Naive B cell (primary cell): ENCODE measurements at regions not wholly inside any gene's neighbourhood (a gene's known extent, or its start where the extent isn't known, plus 50 kb on each side); places are given as distances from the start of the nearest gene placed in this dataset.

Experiments
- ATAC-seq, 2 donors: fragments of 150-1000 bp; cut with Tn5 transposase; 2 replicates each; pipeline ENCODE4 v1.10.0; 2021; ENCODE audit warnings: low read depth in 2 of 2, mild to moderate bottlenecking in 2 of 2, moderate library complexity in 2 of 2
- DNase-seq: peaks from one replicate; pipeline ENCODE4 v3.0.0; 2022
- H3K27ac Mint-ChIP-seq, 6 donors: one replicate each; pipeline ENCODE4 v1.8.0; 2020 to 2022; ENCODE audit warnings: mild to moderate bottlenecking in 6 of 6, mixed read lengths in 6 of 6, moderate library complexity in 5 of 6, inconsistent platforms in 2 of 6
- H3K27me3 Mint-ChIP-seq, 3 donors: one replicate each; pipeline ENCODE4 v1.8.0; 2021 to 2022; ENCODE audit warnings: mixed read lengths in 3 of 3, mild to moderate bottlenecking in 1 of 3
- H3K36me3 Mint-ChIP-seq, 2 donors: one replicate each; pipeline ENCODE4 v1.8.0; 2020 to 2022; ENCODE audit warnings: mixed read lengths in 2 of 2, inconsistent platforms in 1 of 2, mild to moderate bottlenecking in 1 of 2
- H3K4me1 Mint-ChIP-seq, 3 donors: one replicate each; pipeline ENCODE4 v1.8.0; 2020 to 2022; ENCODE audit warnings: mixed read lengths in 3 of 3, inconsistent platforms in 1 of 3, mild to moderate bottlenecking in 1 of 3, moderate library complexity in 1 of 3
- H3K4me3 Mint-ChIP-seq, 8 donors: one replicate each; pipeline ENCODE4 v1.8.0; 2020 to 2022; ENCODE audit warnings: mild to moderate bottlenecking in 8 of 8, mixed read lengths in 8 of 8, moderate library complexity in 8 of 8, inconsistent platforms in 2 of 8
- H3K9me3 Mint-ChIP-seq, 7 donors: one replicate each; pipeline ENCODE4 v1.8.0; 2020 to 2022; ENCODE audit warnings: mixed read lengths in 7 of 7, mild to moderate bottlenecking in 5 of 7, inconsistent platforms in 2 of 7, moderate library complexity in 1 of 7

DNA sequence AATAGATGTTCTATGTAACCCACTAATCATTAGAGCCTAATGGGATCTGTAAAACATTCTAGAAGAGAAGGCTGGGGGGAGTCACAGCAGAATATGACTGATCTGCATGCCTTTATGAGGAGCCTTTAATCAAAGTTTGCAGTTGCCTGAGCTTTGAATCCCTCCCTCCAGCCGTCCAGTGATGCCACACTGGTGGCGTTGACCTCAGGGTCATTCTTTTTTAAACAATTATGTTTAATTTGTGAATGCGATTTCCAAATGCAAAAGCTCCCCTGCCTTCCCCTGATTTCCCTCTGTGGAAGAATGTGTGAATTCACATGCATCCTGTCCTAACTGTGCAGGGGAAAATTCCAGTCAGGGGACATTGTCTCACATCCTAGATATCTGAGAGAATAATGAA lies 199.7 kb upstream of the GPR101 start:
- no peak for DNase-seq

DNA sequence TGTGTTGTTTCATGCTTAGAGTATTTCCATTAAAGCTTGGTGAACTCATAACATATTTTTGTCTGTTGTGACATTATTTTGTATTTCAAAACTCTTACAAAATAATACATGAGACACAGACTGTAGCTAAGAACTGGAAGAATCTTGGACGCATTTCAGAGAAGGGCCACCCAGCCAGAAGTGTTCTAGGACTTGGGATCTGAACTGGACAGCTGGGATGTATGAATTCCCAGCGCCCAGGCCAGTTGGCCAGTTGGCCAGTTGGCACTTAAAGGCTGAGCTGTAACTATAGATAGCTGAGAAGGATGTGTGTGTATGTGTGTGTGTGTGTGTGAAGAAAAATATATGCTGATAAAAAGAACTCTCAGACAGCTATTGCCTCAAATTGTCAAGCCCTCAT lies 193.4 kb upstream of the GPR101 start:
- Mint-ChIP-seq H3K36me3 (no peaks in the 10 kb centered on the region), H3K9me3 (peaks cover 0 to 9% (median 0%) of the 10 kb centered on the region in 7 donors), H3K27me3 (peaks cover 0 to 4% (median 0%) of the 10 kb centered on the region in 3 donors), H3K27ac (peak overlapping the region in 1 of 6 donors; percentile 30), H3K4me3 (no peak overlapping the region), H3K4me1 (no peaks in the 10 kb centered on the region)
- ATAC-seq = no peak
- DNase-seq = no peak

More for the DNA sequence above, 199.7 kb upstream of the GPR101 start:
- ATAC-seq = no peak
- Mint-ChIP-seq H3K4me1 (no peaks in the 10 kb centered on the region), H3K36me3 (no peaks in the 10 kb centered on the region), H3K4me3 (no peak overlapping the region), H3K9me3 (no peaks in the 10 kb centered on the region), H3K27me3 (peaks cover 0 to 4% (median 0%) of the 10 kb centered on the region in 3 donors), H3K27ac (no peak overlapping the region)

DNA sequence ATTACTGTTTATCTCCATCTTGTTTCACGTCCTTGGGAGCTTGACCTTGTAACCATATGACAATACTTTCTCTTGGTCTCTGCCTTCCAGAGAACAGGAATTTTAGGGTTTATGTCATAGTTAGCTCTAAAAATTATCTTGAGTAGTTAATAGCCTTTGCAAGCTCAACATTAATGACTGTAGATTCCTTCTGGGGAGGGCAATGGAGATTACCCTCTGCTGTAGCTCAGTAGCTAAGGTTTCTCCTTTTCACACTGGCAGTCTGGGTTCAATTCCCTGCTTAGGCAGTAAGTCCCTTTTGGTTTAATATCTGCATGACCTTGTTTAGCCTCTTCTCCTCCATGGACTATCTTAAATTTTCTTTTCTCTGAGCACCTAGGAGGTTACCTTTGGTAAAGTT lies 181.7 kb upstream of the GPR101 start:
- H3K27me3 Mint-ChIP-seq = no peaks in the 10 kb centered on the region
- no peak overlapping the region for H3K4me3 Mint-ChIP-seq
- H3K36me3 Mint-ChIP-seq = no peaks in the 10 kb centered on the region
- DNase-seq (no peak), ATAC-seq (no peak)
- no peak overlapping the region for H3K27ac Mint-ChIP-seq
- no peaks in the 10 kb centered on the region for H3K4me1 Mint-ChIP-seq
- H3K9me3 Mint-ChIP-seq = peaks cover 0 to 3% (median 2%) of the 10 kb centered on the region in 7 donors

DNA sequence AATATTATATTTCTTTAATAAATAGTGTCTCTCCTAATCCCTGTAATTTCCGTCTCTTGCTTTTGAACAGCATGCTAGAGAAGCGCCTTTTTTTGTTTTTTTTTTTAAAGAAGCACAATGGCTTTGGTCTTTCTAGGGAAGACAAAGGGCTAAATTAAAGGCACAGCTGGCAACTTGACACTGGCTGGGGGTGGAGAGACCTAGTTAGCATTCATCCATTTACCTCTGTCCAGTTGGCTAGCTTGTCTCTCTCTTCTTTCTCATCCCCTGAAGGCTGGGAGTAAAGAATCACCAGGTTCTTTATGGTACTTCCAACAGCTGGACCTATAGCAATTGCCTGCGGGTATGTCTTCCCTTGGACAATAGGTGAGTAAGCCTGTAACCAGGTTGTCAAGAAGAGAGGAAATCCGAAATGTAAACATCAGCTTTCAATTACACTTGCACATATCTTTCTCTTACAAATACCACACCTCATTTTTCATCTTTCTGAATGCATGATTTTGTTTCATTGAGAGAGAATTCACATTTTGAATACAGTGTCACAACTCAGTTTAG lies 178.4 kb upstream of the GPR101 start:
- ATAC-seq (no peak), DNase-seq (no peak)
- Mint-ChIP-seq H3K4me1 (no peaks in the 10 kb centered on the region), H3K27ac (no peak overlapping the region), H3K27me3 (peaks cover 0 to 3% (median 0%) of the 10 kb centered on the region in 3 donors), H3K4me3 (no peak overlapping the region), H3K9me3 (peaks cover 0 to 5% (median 2%) of the 10 kb centered on the region in 7 donors), H3K36me3 (no peaks in the 10 kb centered on the region)

DNA sequence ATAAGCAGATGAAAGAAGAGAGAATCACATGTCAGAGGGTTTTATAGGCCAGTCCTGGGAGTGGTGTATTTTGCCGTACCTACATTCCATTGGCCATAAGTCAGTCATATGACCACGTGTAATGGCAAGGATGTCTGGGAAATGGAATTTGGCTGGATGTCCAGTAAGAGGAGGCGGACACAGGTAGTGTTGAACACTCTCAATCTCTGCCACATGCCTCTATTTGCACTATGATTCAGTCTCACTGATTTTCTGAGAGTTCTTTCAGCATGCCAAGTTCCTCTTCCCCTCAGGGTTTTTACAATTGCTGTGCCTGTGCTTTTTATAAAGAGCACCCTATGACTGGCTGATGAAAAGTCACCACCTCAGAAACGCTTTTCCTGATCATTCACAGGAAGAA lies 164.2 kb upstream of the GPR101 start:
- Mint-ChIP-seq H3K27me3 (peaks cover 0 to 31% (median 4%) of the 10 kb centered on the region in 3 donors), H3K36me3 (no peaks in the 10 kb centered on the region), H3K4me3 (no peak overlapping the region), H3K9me3 (peaks cover 0 to 4% (median 0%) of the 10 kb centered on the region in 7 donors), H3K27ac (no peak overlapping the region), H3K4me1 (no peaks in the 10 kb centered on the region)
- ATAC-seq (no peak), DNase-seq (no peak)

DNA sequence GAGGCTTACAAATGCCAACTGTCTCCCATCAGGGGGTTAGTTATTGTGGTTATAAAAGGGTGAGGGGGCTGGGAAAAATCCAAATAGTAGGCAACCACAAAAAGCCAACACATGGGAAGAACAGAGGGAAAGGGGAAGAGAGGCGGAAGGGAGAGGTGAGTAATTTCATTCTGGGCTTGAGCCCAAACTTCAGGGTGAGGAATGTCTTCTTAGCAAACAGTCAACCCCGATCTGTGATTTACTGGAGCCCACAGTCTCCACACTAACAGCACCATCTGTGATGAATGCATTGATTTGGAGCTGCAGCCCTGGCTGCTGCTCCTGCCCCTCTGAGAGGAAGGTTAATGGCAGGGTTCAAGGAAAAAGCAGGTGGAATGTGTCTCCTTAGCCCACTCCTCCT lies 162.2 kb upstream of the GPR101 start:
- Mint-ChIP-seq H3K27ac (no peak overlapping the region), H3K4me3 (no peak overlapping the region)

DNA sequence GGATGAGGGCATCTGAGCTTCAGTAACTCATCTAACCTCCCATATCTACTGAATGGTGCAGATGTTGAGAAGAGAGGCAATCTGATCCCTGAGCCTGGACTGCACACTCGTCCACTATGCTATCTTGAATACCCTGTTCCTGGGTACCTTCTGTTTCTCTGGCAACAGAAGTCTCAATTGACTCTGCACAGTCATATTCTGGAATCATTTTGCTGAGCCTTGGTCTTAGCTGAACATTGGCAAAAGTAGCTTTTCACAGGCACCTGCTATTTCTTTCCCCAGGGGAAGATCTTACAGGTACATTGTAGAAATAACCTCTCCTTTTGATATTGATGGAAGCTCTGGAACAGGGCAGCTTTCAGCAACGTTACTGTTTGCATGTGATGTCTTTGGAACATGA lies 161.5 kb upstream of the GPR101 start:
- no peak for DNase-seq
- no peaks in the 10 kb centered on the region for H3K36me3 Mint-ChIP-seq
- no peak overlapping the region for H3K4me3 Mint-ChIP-seq
- H3K4me1 Mint-ChIP-seq = no peaks in the 10 kb centered on the region
- no peak overlapping the region for H3K27ac Mint-ChIP-seq
- no peaks in the 10 kb centered on the region for H3K9me3 Mint-ChIP-seq
- ATAC-seq = no peak
- H3K27me3 Mint-ChIP-seq = peaks cover 0 to 28% (median 4%) of the 10 kb centered on the region in 3 donors

More for the DNA sequence above, 162.2 kb upstream of the GPR101 start:
- Mint-ChIP-seq H3K4me1 (no peaks in the 10 kb centered on the region), H3K9me3 (no peaks in the 10 kb centered on the region), H3K27me3 (peaks cover 0 to 31% (median 4%) of the 10 kb centered on the region in 3 donors), H3K36me3 (no peaks in the 10 kb centered on the region)
- ATAC-seq (no peak), DNase-seq (no peak)

DNA sequence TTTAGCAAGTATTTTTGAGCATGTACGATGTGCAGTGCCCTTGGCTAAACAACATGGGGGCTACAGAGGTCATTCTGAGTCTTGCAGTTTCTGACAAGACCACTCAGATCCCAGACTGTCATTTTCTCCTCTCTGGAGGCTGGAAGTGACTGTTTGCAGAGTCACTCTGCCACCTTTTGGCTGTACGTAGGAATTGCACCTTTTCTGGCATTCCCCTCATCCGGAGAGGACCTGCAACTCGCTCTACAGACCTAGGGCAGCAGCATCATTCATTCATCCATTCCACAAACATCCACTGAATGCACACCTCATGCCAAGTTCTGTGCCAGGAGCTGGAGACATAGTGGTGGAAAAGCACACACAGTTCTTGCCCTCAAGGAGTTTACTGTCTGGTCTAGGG lies 160.4 kb upstream of the GPR101 start:
- ATAC-seq (no peak), DNase-seq (no peak)
- H3K4me1 Mint-ChIP-seq = no peaks in the 10 kb centered on the region
- no peak overlapping the region for H3K27ac Mint-ChIP-seq
- peaks cover 0 to 4% (median 0%) of the 10 kb centered on the region in 7 donors for H3K9me3 Mint-ChIP-seq
- no peak overlapping the region for H3K4me3 Mint-ChIP-seq
- no peaks in the 10 kb centered on the region for H3K36me3 Mint-ChIP-seq
- H3K27me3 Mint-ChIP-seq = peaks cover 0 to 21% (median 0%) of the 10 kb centered on the region in 3 donors

DNA sequence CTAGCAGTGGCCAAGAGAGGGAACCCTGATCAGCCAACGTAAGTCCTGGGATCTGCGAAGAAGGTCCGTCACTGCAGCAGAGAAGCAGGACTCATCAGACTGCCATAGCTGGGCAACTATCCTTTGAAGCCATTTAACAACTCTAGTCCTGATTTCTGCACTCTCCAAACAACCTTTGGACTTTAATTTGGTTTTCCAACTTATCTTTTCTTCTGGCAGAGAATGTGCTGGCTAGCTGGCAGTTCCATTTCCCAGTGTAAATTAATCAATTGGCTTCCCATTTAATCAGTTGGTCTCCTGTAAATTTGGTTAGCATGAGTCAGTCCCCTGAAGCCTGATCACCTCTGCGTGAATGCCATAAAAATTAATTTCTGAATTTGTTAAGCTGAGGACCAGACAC lies 153.7 kb upstream of the GPR101 start:
- DNase-seq = no peak
- no peak overlapping the region for H3K27ac Mint-ChIP-seq
- no peak for ATAC-seq
- H3K27me3 Mint-ChIP-seq = no peaks in the 10 kb centered on the region
- no peaks in the 10 kb centered on the region for H3K4me1 Mint-ChIP-seq
- H3K36me3 Mint-ChIP-seq = no peaks in the 10 kb centered on the region
- no peak overlapping the region for H3K4me3 Mint-ChIP-seq
- H3K9me3 Mint-ChIP-seq = peaks cover 0 to 4% (median 0%) of the 10 kb centered on the region in 7 donors

DNA sequence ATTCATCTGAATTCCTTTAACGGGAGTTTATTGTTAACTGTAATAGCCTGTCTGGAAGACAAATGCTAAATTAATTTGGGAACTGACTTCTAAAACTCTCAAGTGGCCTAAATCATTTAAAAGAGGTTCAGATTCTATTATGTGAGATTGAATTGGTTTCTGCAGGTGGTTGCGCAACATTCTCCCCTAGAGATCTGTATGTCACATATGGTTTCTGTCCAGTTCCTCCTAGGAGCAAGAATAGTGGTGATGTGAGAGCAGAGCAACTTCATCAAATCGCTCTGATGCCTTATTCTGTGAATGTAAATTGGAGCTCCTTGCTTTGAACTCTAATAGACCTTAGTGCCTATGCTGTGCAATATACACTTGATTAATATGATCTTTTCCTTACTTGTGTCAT lies 144.6 kb upstream of the GPR101 start:
- H3K36me3 Mint-ChIP-seq = no peaks in the 10 kb centered on the region
- no peak overlapping the region for H3K27ac Mint-ChIP-seq
- no peak for DNase-seq
- no peak for ATAC-seq
- H3K9me3 Mint-ChIP-seq = peaks cover 0 to 13% (median under 1%) of the 10 kb centered on the region in 7 donors
- no peaks in the 10 kb centered on the region for H3K4me1 Mint-ChIP-seq
- H3K27me3 Mint-ChIP-seq = peaks cover 3 to 11% (median 5%) of the 10 kb centered on the region in 3 donors
- no peak overlapping the region for H3K4me3 Mint-ChIP-seq

DNA sequence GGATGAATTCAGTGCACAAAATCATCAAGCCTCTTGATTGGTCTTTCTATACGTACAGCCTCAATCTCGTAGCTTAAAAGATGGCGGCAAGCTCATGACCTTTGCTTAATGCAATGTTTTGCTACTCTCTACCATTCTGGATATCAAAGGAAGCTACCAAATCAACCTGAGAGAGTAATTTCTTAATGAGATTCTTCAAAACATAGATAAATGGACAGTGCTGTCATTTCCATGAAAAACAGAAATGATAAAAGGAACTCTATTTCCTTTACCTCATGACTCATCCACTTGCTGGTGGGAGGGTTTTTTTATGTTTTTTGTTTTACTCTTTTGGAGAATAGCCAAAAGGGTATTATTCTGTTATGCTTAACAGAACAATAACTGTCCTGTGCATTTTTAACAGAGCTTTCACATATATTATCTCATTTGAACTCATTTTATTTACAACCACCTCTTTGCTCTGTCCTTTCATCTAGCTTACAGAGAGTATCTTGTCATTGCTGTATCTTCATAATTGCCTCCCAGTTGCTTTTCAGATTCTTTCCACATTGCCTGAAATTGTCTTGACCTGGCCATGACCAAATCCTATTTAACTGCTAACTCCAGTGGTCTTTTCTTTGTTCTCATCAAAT lies 138.6 kb upstream of the GPR101 start:
- no peak overlapping the region for H3K27ac Mint-ChIP-seq

DNA sequence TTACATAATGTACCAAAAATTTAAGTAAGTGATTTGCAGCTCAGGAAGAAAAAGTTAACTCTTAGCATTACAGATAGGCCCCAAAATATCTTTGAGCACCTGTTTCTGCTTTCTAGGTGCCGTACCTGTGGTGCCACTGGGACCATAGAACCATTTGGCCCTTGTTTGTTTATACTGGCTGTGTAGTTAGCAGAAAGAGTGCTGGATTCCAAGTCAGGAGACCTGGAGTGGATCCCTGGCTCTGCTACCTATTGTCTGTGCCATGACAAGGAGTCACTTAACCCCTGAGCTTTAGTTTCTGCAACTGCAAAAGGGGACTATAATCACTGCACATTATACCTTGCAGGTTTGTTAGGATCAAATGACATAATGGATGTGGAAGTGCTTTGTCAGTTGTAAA lies 137.8 kb upstream of the GPR101 start:
- H3K4me3 Mint-ChIP-seq = no peak overlapping the region
- H3K27ac Mint-ChIP-seq = no peak overlapping the region
- H3K36me3 Mint-ChIP-seq = no peaks in the 10 kb centered on the region
- ATAC-seq = no peak
- H3K4me1 Mint-ChIP-seq = no peaks in the 10 kb centered on the region
- H3K9me3 Mint-ChIP-seq = peaks cover 0 to 9% (median 0%) of the 10 kb centered on the region in 7 donors
- H3K27me3 Mint-ChIP-seq = peaks cover 2 to 5% (median 4%) of the 10 kb centered on the region in 3 donors
- no peak for DNase-seq

More for the DNA sequence above, 138.6 kb upstream of the GPR101 start:
- Mint-ChIP-seq H3K27me3 (peaks cover 0 to 5% (median under 1%) of the 10 kb centered on the region in 3 donors), H3K4me3 (no peak overlapping the region), H3K4me1 (no peaks in the 10 kb centered on the region), H3K9me3 (peaks cover 0 to 10% (median 2%) of the 10 kb centered on the region in 7 donors), H3K36me3 (no peaks in the 10 kb centered on the region)
- ATAC-seq = no peak
- DNase-seq = no peak

DNA sequence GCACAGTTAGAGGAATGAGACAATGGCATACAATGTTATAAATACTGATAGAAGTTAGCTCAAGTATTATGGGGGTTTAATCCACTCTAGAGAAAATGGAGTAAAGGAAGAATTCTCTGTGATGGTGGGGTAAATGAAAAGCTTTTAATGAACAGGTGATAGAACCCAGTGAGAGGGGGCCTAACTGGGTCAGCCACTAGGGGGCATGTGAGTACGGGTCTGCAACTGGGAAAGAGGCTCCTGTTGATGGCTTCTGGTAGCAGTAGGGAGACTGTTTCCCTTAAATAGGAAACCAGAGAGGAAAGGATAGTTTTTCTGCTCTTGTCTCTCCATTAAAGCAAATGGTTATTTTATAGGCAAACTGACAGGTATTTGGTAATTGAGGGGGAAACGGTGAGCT lies 132.8 kb upstream of the GPR101 start:
- peaks cover 5 to 7% (median 5%) of the 10 kb centered on the region in 3 donors for H3K27me3 Mint-ChIP-seq
- no peaks in the 10 kb centered on the region for H3K36me3 Mint-ChIP-seq
- H3K27ac Mint-ChIP-seq = no peak overlapping the region
- no peaks in the 10 kb centered on the region for H3K4me1 Mint-ChIP-seq
- no peak for ATAC-seq
- DNase-seq = no peak
- no peak overlapping the region for H3K4me3 Mint-ChIP-seq
- peaks cover 0 to 8% (median 0%) of the 10 kb centered on the region in 7 donors for H3K9me3 Mint-ChIP-seq

DNA sequence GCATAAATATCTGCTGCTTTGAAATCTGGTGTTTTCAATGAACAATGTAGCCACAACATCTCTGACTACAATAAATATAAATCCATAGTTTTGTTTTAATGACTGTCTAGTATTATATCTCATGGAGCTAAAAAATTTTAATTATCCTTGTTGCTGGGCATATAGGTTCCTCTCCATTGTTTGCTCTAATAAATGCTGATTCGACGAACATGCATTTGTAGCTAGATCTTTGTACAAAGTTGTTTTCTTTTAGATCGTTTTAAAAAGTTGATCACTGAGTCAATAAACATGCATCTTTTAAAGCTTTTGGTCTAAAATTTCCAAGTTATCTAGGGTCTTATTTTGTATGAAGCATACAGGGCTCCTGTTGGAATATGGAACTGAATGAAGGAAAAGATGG lies 130.5 kb upstream of the GPR101 start:
- Mint-ChIP-seq H3K9me3 (peaks cover 0 to 4% (median 0%) of the 10 kb centered on the region in 7 donors), H3K27ac (no peak overlapping the region), H3K4me3 (no peak overlapping the region), H3K27me3 (peaks cover 0 to 7% (median 5%) of the 10 kb centered on the region in 3 donors), H3K36me3 (no peaks in the 10 kb centered on the region), H3K4me1 (no peaks in the 10 kb centered on the region)
- DNase-seq (no peak), ATAC-seq (no peak)
